Common myeloid progenitor, CD34-positive (primary cell): ENCODE measurements at regions not wholly inside any gene's neighbourhood (a gene's known extent, or its start where the extent isn't known, plus 50 kb on each side); places are given as distances from the start of the nearest gene placed in this dataset.
"Not testable (repeated sequence)": the region's sequence is repeated elsewhere in the genome, so short reads cannot be mapped to it uniquely, and the experiment has no call there.

Experiments
- CTCF ChIA-PET: fragments of 350-600 bp; sonication (Branson Sonifier 250); formaldehyde crosslinking; loops from one replicate; lab custom pipeline; 2021; ENCODE audit warnings: antibody characterized with exemption; lab: Charles Lee
- POLR2A ChIA-PET: fragments of 350-600 bp; sonication (Branson Sonifier 250); formaldehyde crosslinking; loops from one replicate; lab custom pipeline; 2021; ENCODE audit warnings: antibody characterized with exemption; lab: Charles Lee
- DNase-seq, 3 donors: peaks; one replicate each; pipeline versions ENCODE4 v3.0.0 to v3.0.0-alpha.2; 2013
- H3K27ac ChIP-seq, 2 experiments: 1 replicate in 1 of 2; 2 replicates in 1 of 2; pipeline ENCODE4 v1.7.0; 2013; ENCODE audit warnings: inconsistent platforms in 2 of 2, low read length in 2 of 2, mild to moderate bottlenecking in 2 of 2, low read depth in 1 of 2, moderate library complexity in 1 of 2; ENCODE audit not compliant: severe bottlenecking in 2 of 2, insufficient read depth in 1 of 2, poor library complexity in 1 of 2
- H3K27me3 ChIP-seq, 5 experiments: replicated peaks in 2 of 5; 1 replicate in 3 of 5; 2 replicates in 2 of 5; pipeline versions ENCODE4 v1.6.1 to v1.7.0; 2013; ENCODE audit warnings: low read length in 4 of 5, mild to moderate bottlenecking in 2 of 5, moderate library complexity in 2 of 5, inconsistent platforms in 1 of 5; ENCODE audit not compliant: insufficient read depth in 5 of 5, control insufficient read depth in 4 of 5
- H3K36me3 ChIP-seq, 4 experiments: 1 replicate in 2 of 4; 2 replicates in 2 of 4; pipeline versions ENCODE4 v1.6.1 to v1.7.0; 2013; ENCODE audit warnings: low read length in 3 of 4, control low read depth in 1 of 4, mild to moderate bottlenecking in 1 of 4; ENCODE audit not compliant: control insufficient read depth in 4 of 4, insufficient read depth in 4 of 4
- H3K4me1 ChIP-seq, 4 experiments: 1 replicate in 3 of 4; 2 replicates in 1 of 4; pipeline versions ENCODE4 v1.6.1 to v1.7.1; 2013; ENCODE audit warnings: low read length in 3 of 4, mild to moderate bottlenecking in 3 of 4, control low read depth in 1 of 4, inconsistent platforms in 1 of 4, moderate library complexity in 1 of 4; ENCODE audit not compliant: control insufficient read depth in 4 of 4, insufficient read depth in 4 of 4; ENCODE audit errors: control extremely low read depth in 1 of 4
- H3K4me3 ChIP-seq, 7 experiments: 1 replicate in 4 of 7; 2 replicates in 3 of 7; pipeline versions ENCODE4 v1.5.1 to v1.7.0; 2013; ENCODE audit warnings: mild to moderate bottlenecking in 7 of 7, low read length in 6 of 7, moderate library complexity in 6 of 7, inconsistent platforms in 2 of 7, low read depth in 2 of 7, control low read depth in 1 of 7; ENCODE audit not compliant: insufficient read depth in 4 of 7, control insufficient read depth in 1 of 7; ENCODE audit errors: extremely low read depth in 1 of 7
- H3K9me3 ChIP-seq, 5 experiments: 1 replicate in 4 of 5; 2 replicates in 1 of 5; pipeline versions ENCODE4 v1.6.1 to v1.7.1; 2013; ENCODE audit warnings: low read length in 4 of 5, mild to moderate bottlenecking in 2 of 5, inconsistent platforms in 1 of 5, low read depth in 1 of 5, moderate library complexity in 1 of 5; ENCODE audit not compliant: control insufficient read depth in 4 of 5, insufficient read depth in 2 of 5; ENCODE audit errors: control extremely low read depth in 1 of 5
- WGBS: methylation state at CpG from one replicate; pipeline ENCODE4 v1.1.5; 2013; ENCODE audit not compliant: insufficient coverage; 5-methylcytosine and 5-hydroxymethylcytosine counted together

GRCh38 chr2:215630796-215631195 lies 194.9 kb upstream of the FN1 start:
- H3K9me3 ChIP-seq: peaks cover 0 to 17% (median 3%) of the 10 kb centered on the region in 5 experiments
- not testable (repeated sequence) for H3K4me3 ChIP-seq, H3K4me1 ChIP-seq, H3K27ac ChIP-seq, H3K36me3 ChIP-seq, DNase-seq, H3K27me3 ChIP-seq
- WGBS: no CpG with 5 or more reads among the region's 2 CpGs
- POLR2A ChIA-PET: interaction anchor here (0.6 kb wide), 1 partner anchor 38 kb away, joined by 4 read pairs; no protein-coding TSS in a partner anchor
- CTCF ChIA-PET: interaction anchor here (1.5 kb wide), 1 partner anchor 11 kb away, joined by 3 read pairs; no protein-coding TSS in a partner anchor

GRCh38 chr2:215627771-215628170 lies 191.9 kb upstream of the FN1 start:
- peaks cover 0 to 2% (median 0%) of the 10 kb centered on the region in 5 experiments for H3K27me3 ChIP-seq
- H3K4me3 ChIP-seq: no peak overlapping the region
- H3K27ac ChIP-seq: no peak overlapping the region
- H3K9me3 ChIP-seq: peaks cover 0 to 6% (median 0%) of the 10 kb centered on the region in 5 experiments
- H3K36me3 ChIP-seq: no peaks in the 10 kb centered on the region
- peaks cover 0 to 3% (median 0%) of the 10 kb centered on the region in 4 experiments for H3K4me1 ChIP-seq
- no CpG with 5 or more reads among the region's 1 CpG for WGBS
- peak in 2 of 3 donors; percentile 28 to 52 for DNase-seq
- CTCF ChIA-PET: no interaction called here
- POLR2A ChIA-PET: no interaction called here

GRCh38 chr2:215626812-215627281 lies 191.0 kb upstream of the FN1 start:
- H3K36me3 ChIP-seq: no peaks in the 10 kb centered on the region
- ChIA-PET POLR2A (no interaction called here), CTCF (no interaction called here)
- H3K9me3 ChIP-seq: peaks cover 0 to 6% (median 0%) of the 10 kb centered on the region in 5 experiments
- no peak overlapping the region for H3K27ac ChIP-seq
- H3K27me3 ChIP-seq: peaks cover 0 to 2% (median 0%) of the 10 kb centered on the region in 5 experiments
- 96% methylated on average over 4 of the region's 5 CpGs for WGBS
- H3K4me1 ChIP-seq: peaks cover 0 to 3% (median 0%) of the 10 kb centered on the region in 4 experiments
- no peak for DNase-seq
- no peak overlapping the region for H3K4me3 ChIP-seq

- H3K27ac ChIP-seq: no peak overlapping the region
- H3K9me3 ChIP-seq: peaks cover 0 to 3% (median 0%) of the 10 kb centered on the region in 5 experiments
- H3K4me1 ChIP-seq: peaks cover 0 to 3% (median 0%) of the 10 kb centered on the region in 4 experiments
- DNase-seq: no peak
- WGBS: 100% methylated on average over 1 of the region's 1 CpG
- H3K27me3 ChIP-seq: peaks cover 0 to 2% (median 0%) of the 10 kb centered on the region in 5 experiments
- no peak overlapping the region for H3K4me3 ChIP-seq
- no peaks in the 10 kb centered on the region for H3K36me3 ChIP-seq
- ChIA-PET POLR2A (no interaction called here), CTCF (no interaction called here)
Observed at GRCh38 chr2:215626063-215626462, 190.2 kb upstream of the FN1 start.

- no peak for DNase-seq
- Histone ChIP-seq H3K4me3 (no peak overlapping the region), H3K4me1 (peaks cover 0 to 5% (median 0%) of the 10 kb centered on the region in 4 experiments), H3K27ac (no peak overlapping the region), H3K36me3 (no peaks in the 10 kb centered on the region), H3K9me3 (no peaks in the 10 kb centered on the region), H3K27me3 (peaks cover 0 to 2% (median 0%) of the 10 kb centered on the region in 5 experiments)
- ChIA-PET CTCF (interaction anchor here (0.8 kb wide), 1 partner anchor 162 kb away, joined by 3 read pairs; no protein-coding TSS in a partner anchor), POLR2A (no interaction called here)
- 100% methylated on average over 2 of the region's 2 CpGs for WGBS
Observed at GRCh38 chr2:215625207-215625606, 189.3 kb upstream of the FN1 start.

GRCh38 chr2:215624423-215624829 lies 188.6 kb upstream of the FN1 start:
- no peak overlapping the region for H3K27ac ChIP-seq
- DNase-seq: no peak
- H3K36me3 ChIP-seq: no peaks in the 10 kb centered on the region
- peaks cover 0 to 2% (median 0%) of the 10 kb centered on the region in 5 experiments for H3K27me3 ChIP-seq
- ChIA-PET POLR2A (no interaction called here), CTCF (interaction anchor here (0.8 kb wide), 1 partner anchor 163 kb away, joined by 3 read pairs; no protein-coding TSS in a partner anchor)
- no peak overlapping the region for H3K4me3 ChIP-seq
- peaks cover 0 to 13% (median 2%) of the 10 kb centered on the region in 4 experiments for H3K4me1 ChIP-seq
- H3K9me3 ChIP-seq: no peaks in the 10 kb centered on the region
- WGBS: 98% methylated on average over 7 of the region's 7 CpGs

GRCh38 chr2:215622837-215623236 lies 187.0 kb upstream of the FN1 start:
- H3K4me3 ChIP-seq: no peak overlapping the region
- peaks cover 0 to under 1% (median 0%) of the 10 kb centered on the region in 5 experiments for H3K9me3 ChIP-seq
- 90% methylated on average over 3 of the region's 5 CpGs for WGBS
- H3K27ac ChIP-seq: no peak overlapping the region
- H3K27me3 ChIP-seq: peaks cover 0 to 2% (median 0%) of the 10 kb centered on the region in 5 experiments
- ChIA-PET POLR2A (no interaction called here), CTCF (no interaction called here)
- H3K4me1 ChIP-seq: peaks cover 0 to 16% (median 6%) of the 10 kb centered on the region in 4 experiments
- H3K36me3 ChIP-seq: no peaks in the 10 kb centered on the region
- DNase-seq: no peak
